MV-4-11 (cell line): ENCODE measurements at regions not wholly inside any gene's neighbourhood (a gene's known extent, or its start where the extent isn't known, plus 50 kb on each side); places are given as distances from the start of the nearest gene placed in this dataset.
"Not testable (repeated sequence)": the region's sequence is repeated elsewhere in the genome, so short reads cannot be mapped to it uniquely, and the experiment has no call there.

Source experiments
- DNase-seq: peaks from one replicate; lab custom pipeline; 2025; lab: John Stamatoyannopoulos, UW

DNA sequence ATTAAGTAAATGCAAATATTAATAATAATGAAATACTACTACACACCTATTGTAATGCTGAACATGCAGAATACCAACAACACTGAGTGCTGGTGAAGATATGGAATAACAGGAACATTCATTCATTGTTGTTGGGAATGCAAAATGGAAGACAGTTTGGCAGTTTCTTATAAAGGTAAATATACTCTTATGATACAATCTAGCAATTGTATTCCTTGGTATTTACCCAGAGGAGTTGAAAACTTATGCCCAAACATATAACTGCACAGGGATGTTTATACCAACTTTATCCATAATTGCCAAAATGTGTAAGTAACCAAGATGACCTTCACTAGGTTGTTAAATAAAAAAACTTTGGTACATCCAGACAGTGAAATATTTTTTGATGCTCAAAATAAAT, 636.8 kb downstream of the PRR16 start:
- DNase-seq, result no peak

GRCh38 chr5:121105921-121106320, 641.8 kb downstream of the PRR16 start:
- DNase-seq, result no peak

- DNase-seq, result not testable (repeated sequence)
Measured at GRCh38 chr5:121106721-121107690, 642.9 kb downstream of the PRR16 start.

- DNase-seq, result no peak
Measured at GRCh38 chr5:121108725-121109124, 644.6 kb downstream of the PRR16 start.

DNA sequence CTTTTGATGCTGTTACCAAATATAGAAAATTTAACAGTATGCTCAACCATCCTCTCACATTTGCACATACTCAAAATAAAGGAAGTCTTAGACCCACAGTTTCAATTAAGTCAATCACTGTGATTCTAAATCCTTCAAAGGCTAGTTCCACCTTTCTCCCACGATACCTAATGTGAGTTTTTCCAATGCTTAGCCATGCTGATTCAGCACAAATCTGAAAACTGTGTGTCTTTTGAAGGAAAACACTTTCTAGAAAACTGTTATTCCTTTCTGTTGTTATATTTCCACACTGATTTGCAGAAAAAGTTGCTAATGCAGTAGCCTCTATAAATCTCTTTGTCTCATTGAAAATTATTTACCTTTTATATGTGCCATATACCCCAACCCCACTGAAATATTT, 645.7 kb downstream of the PRR16 start:
- DNase-seq, result no peak

- no peak for DNase-seq
Measured at GRCh38 chr5:121121786-121122185, 657.7 kb downstream of the PRR16 start.

- no peak for DNase-seq
Measured at GRCh38 chr5:121138495-121138907, 674.4 kb downstream of the PRR16 start.

DNA sequence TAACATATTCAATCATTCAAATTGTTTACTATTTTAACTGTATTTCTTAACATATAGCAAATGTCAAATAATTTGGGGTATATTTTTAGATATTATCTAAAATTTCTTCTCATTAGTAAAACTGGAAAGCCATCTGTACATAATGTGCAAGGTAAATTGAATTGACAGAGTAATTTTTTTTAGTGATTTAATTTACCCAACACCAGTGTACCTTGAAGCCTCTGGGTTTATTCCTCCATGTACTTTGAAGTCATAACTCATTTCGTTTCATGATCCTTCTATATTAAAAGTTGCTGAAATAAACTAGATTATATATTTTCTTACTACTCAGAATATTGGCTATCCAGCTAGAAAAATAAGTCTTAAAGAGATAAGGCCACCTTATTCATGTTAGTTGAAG, 674.9 kb downstream of the PRR16 start:
- no peak for DNase-seq

GRCh38 chr5:121144764-121145163, 680.7 kb downstream of the PRR16 start:
- DNase-seq, result no peak

DNA sequence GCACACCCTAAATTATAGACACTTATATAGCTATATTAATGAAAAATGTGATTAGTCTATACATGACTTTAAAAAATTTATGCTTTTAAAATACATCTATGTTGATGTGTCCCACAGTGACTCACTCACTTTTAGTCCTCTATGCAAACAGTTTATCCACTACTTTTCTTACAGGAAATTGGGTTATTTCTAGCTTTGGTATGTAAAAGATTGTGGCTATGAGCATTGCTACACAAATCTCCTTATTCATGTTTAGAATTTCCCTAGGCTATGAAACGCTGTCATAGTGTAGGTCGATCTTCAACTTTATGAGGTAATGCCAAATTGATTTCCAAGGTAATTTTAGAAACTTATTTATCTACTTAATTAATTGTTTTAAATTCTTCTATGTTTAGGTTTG, 687.4 kb downstream of the PRR16 start:
- DNase-seq, result no peak

DNA sequence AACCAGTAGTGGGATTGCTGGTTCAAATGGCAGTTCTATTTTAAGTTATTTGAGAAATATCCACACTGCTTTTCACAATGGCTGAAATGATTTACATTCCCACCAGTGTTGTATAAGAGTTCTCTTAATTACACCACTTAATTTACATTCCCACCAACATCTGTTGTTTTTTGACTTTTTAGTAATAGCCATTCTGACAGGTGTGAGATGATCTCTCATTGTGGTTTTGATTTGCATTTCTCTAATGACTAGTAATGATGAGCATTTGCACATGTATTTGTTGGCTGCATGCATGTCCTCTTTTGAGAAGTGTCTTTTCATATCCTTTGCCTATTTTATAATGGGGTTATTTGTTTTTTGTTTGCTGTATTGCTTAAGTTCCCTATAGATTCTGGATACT, 688.3 kb downstream of the PRR16 start:
- no peak for DNase-seq

DNA sequence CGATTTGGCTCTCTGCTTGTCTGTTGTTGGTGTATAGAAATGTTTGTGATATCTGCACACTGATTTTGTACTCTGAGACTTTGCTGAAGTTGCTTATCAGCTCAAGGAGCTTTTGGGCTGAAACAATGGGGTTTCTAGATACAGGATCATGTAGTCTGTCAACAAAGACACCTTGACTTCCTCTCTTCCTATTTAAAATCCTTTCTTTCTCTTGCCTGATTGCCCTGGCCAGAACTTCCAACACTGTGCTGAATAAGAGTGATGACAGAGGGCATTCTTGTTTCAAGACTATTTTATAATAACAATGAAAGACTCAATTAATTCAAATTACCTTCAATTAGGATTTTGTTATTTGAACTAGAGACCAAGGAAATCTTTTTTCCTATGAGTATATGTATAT, 692.5 kb downstream of the PRR16 start:
- no peak for DNase-seq

GRCh38 chr5:121158451-121158850, 693.2 kb upstream of the FTMT start:
- no peak for DNase-seq

DNA sequence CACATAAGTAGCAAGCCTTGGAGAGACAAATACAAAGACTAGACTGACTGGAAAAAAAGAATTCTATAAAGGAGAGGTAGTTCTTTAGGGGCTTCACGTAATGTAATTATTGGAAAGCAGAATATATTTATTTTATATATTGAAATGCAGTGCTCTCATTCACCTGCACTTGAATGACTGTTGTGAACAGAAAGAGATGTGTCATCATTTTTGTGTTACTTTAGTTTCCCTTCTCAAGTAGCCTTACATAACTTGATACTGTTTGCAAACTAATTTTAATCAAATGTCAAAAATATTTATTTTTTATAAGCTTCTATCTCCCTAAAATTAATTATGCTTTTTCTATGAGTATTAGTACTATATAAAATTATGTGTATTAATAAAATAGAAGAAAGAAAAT, 691.1 kb upstream of the FTMT start:
- no peak for DNase-seq

GRCh38 chr5:121164632-121165031, 687.0 kb upstream of the FTMT start:
- peak; percentile 89 for DNase-seq

GRCh38 chr5:121171361-121171760, 680.3 kb upstream of the FTMT start:
- no peak for DNase-seq

GRCh38 chr5:121171834-121172233, 679.8 kb upstream of the FTMT start:
- no peak for DNase-seq

DNA sequence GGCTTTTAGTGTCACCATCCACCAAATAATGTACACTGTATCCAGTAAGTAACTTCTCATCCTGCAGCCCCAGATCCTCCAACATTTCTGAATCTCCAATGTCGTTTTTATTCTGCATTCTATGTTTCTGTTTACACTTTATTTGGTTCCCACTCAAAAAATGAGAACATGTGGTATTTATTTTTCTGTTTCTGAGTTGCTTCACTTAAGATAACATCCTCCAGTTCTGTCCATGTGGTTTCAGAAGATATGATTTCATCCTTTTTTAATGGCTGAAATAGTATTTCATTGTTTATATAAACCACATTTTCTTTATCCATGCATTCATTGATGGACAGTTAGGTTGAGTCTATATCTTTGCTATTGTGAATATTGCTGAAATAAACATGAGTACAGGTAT, 677.3 kb upstream of the FTMT start:
- DNase-seq, result no peak

DNA sequence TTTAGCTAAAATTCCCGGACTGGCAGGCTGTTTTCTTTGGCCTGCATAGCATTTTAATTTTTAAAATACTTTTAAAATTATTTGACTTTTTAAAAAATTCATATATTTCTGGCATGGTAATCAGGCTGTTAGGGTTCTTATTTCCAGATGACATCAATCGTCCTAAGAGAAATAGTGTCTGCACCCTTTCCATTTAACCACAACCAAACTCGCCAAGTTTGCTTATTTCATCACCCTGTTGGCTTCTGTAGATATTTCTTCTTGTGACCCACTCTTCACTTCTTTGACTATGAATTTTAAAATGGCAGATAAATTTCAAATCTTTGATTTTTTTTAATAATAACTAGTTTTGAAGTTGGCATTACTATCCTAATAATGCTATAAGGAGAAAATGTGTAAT, 675.7 kb upstream of the FTMT start:
- DNase-seq, result no peak

DNA sequence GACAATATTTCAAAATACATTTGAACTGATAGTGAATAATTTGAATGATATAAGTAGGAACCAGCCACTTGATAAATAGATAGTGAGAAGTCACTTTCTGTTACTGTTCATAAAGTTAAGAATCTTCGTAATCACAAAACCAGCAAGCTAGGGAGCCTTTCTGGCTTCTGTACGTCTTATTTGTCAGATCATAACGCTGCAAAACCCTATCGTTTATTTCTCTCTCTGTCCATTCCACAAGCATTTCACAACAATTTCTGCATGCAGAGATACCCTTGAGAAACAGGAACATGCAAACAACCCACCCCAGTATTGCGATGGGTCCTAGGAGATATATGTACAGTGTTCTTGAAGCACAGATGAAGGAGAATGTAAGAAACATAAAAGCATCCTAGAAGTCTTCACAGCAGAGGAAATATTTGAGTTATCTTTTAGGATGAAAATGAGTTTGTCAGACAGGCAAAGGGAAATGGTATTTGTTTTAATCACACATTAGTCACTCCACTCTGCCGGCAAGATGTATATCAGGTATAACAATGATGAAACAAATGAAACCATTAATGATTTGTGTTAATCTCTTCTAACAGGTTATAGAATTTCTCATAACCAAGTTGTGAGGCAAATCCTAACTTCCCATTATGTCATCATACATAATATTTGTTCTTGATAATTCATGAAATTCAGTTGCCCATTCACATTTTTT, 668.7 kb upstream of the FTMT start:
- peak; percentile 8 for DNase-seq

GRCh38 chr5:121188849-121189248, 662.8 kb upstream of the FTMT start:
- DNase-seq, result no peak

DNA sequence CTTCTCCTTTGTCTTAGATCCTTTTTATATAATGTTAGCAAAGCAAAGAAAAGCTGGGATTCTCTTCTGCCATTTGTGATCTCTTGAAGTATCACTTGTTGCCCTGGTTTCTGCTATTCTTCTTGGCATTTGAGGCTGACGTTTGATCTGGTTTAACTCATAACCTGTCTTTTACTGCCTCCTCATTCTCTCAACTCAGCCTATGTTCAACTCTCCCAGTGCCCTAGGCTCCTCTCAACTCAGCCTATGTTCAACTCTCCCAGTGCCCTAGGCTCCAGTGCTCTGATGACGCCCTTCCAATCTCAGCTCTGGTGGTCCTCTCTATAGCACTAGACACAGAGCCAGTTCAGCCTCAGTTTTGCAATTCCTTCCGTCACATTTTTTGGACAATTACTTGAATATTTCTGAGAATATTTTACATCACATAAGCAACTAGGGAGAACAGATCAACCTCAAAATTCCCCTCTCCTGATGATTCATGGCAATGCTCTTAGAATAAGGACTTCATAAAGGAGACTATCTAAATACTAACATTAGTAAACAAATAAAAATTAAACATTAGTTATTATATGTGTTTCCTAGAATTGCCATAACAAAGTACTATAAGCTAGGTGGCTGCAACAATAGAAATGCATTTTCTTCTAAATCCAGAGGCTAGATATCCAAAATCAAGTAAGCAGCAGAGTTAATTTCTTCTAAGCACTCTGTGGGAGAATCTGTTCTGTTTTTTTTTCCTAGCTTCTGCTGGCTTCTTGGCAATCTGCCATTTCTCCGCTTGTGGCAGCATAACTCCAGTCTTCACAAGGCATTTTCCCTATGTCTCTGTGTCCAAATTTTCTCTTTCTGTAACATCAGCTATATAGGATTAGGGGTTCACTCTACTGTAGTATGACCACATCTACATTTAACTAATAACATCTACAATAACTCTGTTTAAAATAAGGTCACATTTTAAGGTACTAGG, 662.1 kb upstream of the FTMT start:
- DNase-seq, result peak; percentile 34
